GM19023 (cell line): ENCODE measurements at regions not wholly inside any gene's neighbourhood (a gene's known extent, or its start where the extent isn't known, plus 50 kb on each side); places are given as distances from the start of the nearest gene placed in this dataset.
"Not testable (repeated sequence)": the region's sequence is repeated elsewhere in the genome, so short reads cannot be mapped to it uniquely, and the experiment has no call there.

Experiments
- ATAC-seq: cut with Tn5 transposase; IDR thresholded peaks from one replicate; pipeline ENCODE4 v1.9.1; 2021; ENCODE audit warnings: mild to moderate bottlenecking, moderate library complexity; ENCODE audit not compliant: unreplicated experiment

DNA sequence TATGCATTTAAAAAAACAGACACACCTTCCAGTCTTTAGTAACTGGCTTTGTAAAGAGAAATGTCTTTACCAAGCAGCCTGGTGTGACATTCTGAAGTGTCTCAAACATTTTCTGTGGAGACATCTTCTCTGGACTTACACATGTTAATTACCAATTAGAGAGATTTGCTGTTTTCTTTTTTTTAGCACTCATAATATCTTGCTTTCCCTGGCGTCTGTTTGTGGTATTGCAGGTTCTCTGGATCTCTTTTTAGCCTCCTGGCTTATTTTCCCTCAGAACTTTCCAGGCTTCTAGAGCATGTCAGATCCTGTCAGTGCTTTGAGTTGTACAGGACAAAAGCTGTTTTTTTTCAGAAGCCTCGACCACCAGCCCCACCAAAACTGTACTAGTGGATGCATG is 92.5 kb downstream of the MSX2 start:
- ATAC-seq: no peak

GRCh38 chr5:174811438-174811837 is 87.1 kb downstream of the MSX2 start:
- no peak for ATAC-seq

DNA sequence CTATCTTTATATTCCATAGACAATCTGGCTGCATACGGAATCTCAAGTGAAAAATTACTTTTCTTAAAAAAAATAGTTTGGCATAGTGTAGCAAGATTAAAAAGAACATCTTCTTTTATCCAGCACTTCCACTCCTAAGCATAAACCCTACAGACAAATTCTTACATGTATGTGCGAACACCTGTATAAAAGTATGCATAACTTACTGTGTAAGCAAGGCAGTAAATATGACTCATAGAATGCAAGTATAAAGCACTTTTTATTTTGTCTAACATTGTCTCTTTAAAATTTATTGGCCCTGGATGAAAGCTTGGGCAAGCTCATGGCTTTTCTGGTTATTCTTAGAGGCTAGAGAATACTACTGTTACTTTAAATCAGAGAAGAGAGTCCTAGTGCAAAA is 86.4 kb downstream of the MSX2 start:
- no peak for ATAC-seq

- ATAC-seq: no peak
These were observed 83.1 kb downstream of the MSX2 start for GRCh38 chr5:174807471-174807870.

- no peak for ATAC-seq
These were observed 82.3 kb downstream of the MSX2 start for GRCh38 chr5:174806729-174807128.

- no peak for ATAC-seq
These were observed 77.4 kb downstream of the MSX2 start for GRCh38 chr5:174801798-174802197.

- ATAC-seq: no peak
These were observed 76.1 kb downstream of the MSX2 start for GRCh38 chr5:174800435-174800834.

DNA sequence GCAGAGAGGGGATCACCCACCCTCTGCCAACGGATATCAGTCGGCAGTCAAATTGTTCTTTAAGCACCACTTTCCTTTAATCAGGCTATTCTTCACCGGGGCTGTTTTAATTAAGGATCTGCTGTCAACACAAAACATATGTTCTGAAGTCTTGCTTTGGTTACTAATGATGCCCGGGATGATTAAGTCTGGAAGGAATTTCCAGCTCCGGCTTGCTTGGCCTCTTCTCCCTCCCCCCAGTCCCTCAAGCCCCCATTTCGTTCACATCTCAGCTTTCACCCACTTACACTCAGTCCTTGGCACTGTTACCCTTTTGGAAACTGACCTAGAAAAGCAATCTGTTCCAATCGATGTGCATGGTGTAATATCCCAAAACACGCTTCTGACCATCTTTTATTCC is 74.7 kb downstream of the MSX2 start:
- no peak for ATAC-seq

- no peak for ATAC-seq
These were observed 74.2 kb downstream of the MSX2 start for GRCh38 chr5:174798551-174798951.

- ATAC-seq: no peak
These were observed 72.4 kb downstream of the MSX2 start for GRCh38 chr5:174796711-174797192.

- no peak for ATAC-seq
These were observed 70.7 kb downstream of the MSX2 start for GRCh38 chr5:174794931-174795672.

GRCh38 chr5:174793684-174794328 is 69.4 kb downstream of the MSX2 start:
- peak; percentile 67 for ATAC-seq

- no peak for ATAC-seq
These were observed 68.7 kb downstream of the MSX2 start for GRCh38 chr5:174793076-174793475.

DNA sequence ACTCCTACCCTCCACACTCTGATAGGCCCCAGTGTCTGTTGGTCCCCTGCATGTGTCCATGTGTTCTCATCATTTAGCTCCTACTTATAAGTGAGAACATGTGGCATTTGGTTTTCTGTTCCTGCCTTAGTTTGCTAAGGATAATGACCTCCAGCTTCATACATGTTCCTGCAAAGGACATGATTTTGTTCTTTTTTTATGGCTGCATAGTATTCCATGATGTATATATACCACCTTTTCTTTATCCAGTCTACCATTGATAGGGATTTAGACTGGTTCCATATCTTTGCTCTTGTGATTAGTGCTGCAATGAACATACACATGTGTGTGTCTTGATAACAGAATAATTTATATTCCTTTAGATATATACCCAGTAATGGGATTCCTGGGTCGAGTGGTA is 67.9 kb downstream of the MSX2 start:
- not testable (repeated sequence) for ATAC-seq

GRCh38 chr5:174790906-174791305 is 66.5 kb downstream of the MSX2 start:
- ATAC-seq: no peak

GRCh38 chr5:174789596-174789995 is 65.2 kb downstream of the MSX2 start:
- no peak for ATAC-seq

- no peak for ATAC-seq
These were observed 60.8 kb downstream of the MSX2 start for GRCh38 chr5:174785120-174785680.
